Peyer's patch (tissue), 4 donors: ENCODE measurements at regions not wholly inside any gene's neighbourhood (a gene's known extent, or its start where the extent isn't known, plus 50 kb on each side); places are given as distances from the start of the nearest gene placed in this dataset.

ENCODE experiments used
- DNase-seq, 3 donors: peaks; one replicate each; pipeline ENCODE4 v3.0.0-alpha.2; 2017 to 2019
- H3K27ac ChIP-seq, 4 donors: fragments of 200-600 bp; sonication (generic); one replicate each; pipeline ENCODE4 v1.5.1; 2016 to 2019
- H3K27me3 ChIP-seq, 2 donors: fragments of 200-600 bp; sonication (generic); one replicate each; pipeline ENCODE4 v1.5.1; 2019
- H3K36me3 ChIP-seq, 3 donors: fragments of 200-600 bp; sonication (generic); one replicate each; pipeline ENCODE4 v1.5.1; 2016 to 2019
- H3K4me1 ChIP-seq, 4 donors: fragments of 200-600 bp; sonication (generic); one replicate each; pipeline ENCODE4 v1.5.1; 2016 to 2019
- H3K4me3 ChIP-seq, 4 donors: fragments of 200-600 bp; sonication (generic); 1 replicate in 3 of 4; 2 replicates in 1 of 4; pipeline ENCODE4 v1.5.1; 2016 to 2019; ENCODE audit warnings: mild to moderate bottlenecking in 1 of 4
- H3K9me3 ChIP-seq, 4 donors: fragments of 200-600 bp; sonication (generic); one replicate each; pipeline ENCODE4 v1.5.1; 2016 to 2019; ENCODE audit warnings: mild to moderate bottlenecking in 1 of 4
- CTCF ChIP-seq, 6 experiments: fragments of 450-650 bp in 4 of 6; fragments of 200-600 bp in 2 of 6; sonication (generic) in 1 of 6; IDR thresholded peaks; one replicate each; pipeline ENCODE4 v1.5.1; 2017 to 2019; ENCODE audit warnings: antibody characterized with exemption in 6 of 6, mild to moderate bottlenecking in 3 of 6, moderate library complexity in 1 of 6
- POLR2A ChIP-seq, 2 donors: fragments of 450-650 bp; IDR thresholded peaks; one replicate each; pipeline ENCODE4 v1.5.1; 2017; ENCODE audit warnings: antibody characterized with exemption in 2 of 2, mild to moderate bottlenecking in 2 of 2, moderate library complexity in 2 of 2

GRCh38 chr10:128437786-128438345 is 311.6 kb upstream of the MKI67 start:
- TF ChIP-seq POLR2A (IDR thresholded peaks at IDR 0.05) = no peak
- no peak for TF ChIP-seq CTCF (IDR thresholded peaks at IDR 0.05)
- no peaks in the 10 kb centered on the region for H3K4me1 ChIP-seq
- H3K4me3 ChIP-seq = no peak overlapping the region
- DNase-seq = no peak
- no peaks in the 10 kb centered on the region for H3K36me3 ChIP-seq
- H3K27me3 ChIP-seq = no peaks in the 10 kb centered on the region
- no peaks in the 10 kb centered on the region for H3K9me3 ChIP-seq
- H3K27ac ChIP-seq = no peak overlapping the region

GRCh38 chr10:128438417-128439063 is 312.3 kb upstream of the MKI67 start:
- H3K9me3 ChIP-seq = no peaks in the 10 kb centered on the region
- H3K4me1 ChIP-seq = no peaks in the 10 kb centered on the region
- no peak overlapping the region for H3K27ac ChIP-seq
- H3K27me3 ChIP-seq = no peaks in the 10 kb centered on the region
- H3K36me3 ChIP-seq = no peaks in the 10 kb centered on the region
- DNase-seq = no peak
- H3K4me3 ChIP-seq = no peak overlapping the region
- TF ChIP-seq CTCF (IDR thresholded peaks at IDR 0.05) (no peak), POLR2A (IDR thresholded peaks at IDR 0.05) (no peak)

GRCh38 chr10:128440513-128441160 is 314.4 kb upstream of the MKI67 start:
- DNase-seq = no peak
- Histone ChIP-seq H3K27ac (no peak overlapping the region), H3K9me3 (no peaks in the 10 kb centered on the region), H3K27me3 (no peaks in the 10 kb centered on the region), H3K36me3 (no peaks in the 10 kb centered on the region), H3K4me1 (no peaks in the 10 kb centered on the region), H3K4me3 (no peak overlapping the region)
- no peak for TF ChIP-seq CTCF (IDR thresholded peaks at IDR 0.05)
- TF ChIP-seq POLR2A (IDR thresholded peaks at IDR 0.05) = no peak

- no peak for DNase-seq
- Histone ChIP-seq H3K27me3 (no peaks in the 10 kb centered on the region), H3K36me3 (no peaks in the 10 kb centered on the region), H3K9me3 (no peaks in the 10 kb centered on the region), H3K27ac (no peak overlapping the region), H3K4me3 (no peak overlapping the region), H3K4me1 (no peaks in the 10 kb centered on the region)
- no peak for TF ChIP-seq CTCF (IDR thresholded peaks at IDR 0.05)
These were observed 317.8 kb upstream of the MKI67 start for GRCh38 chr10:128443925-128444518.

GRCh38 chr10:128448796-128449195 is 322.6 kb upstream of the MKI67 start:
- TF ChIP-seq CTCF (IDR thresholded peaks at IDR 0.05) (no peak), POLR2A (IDR thresholded peaks at IDR 0.05) (no peak)
- no peaks in the 10 kb centered on the region for H3K27me3 ChIP-seq
- no peaks in the 10 kb centered on the region for H3K36me3 ChIP-seq
- H3K4me3 ChIP-seq = no peak overlapping the region
- H3K9me3 ChIP-seq = no peaks in the 10 kb centered on the region
- no peaks in the 10 kb centered on the region for H3K4me1 ChIP-seq
- no peak overlapping the region for H3K27ac ChIP-seq
- DNase-seq = no peak
